ENCODE measurements at regions not wholly inside any gene's neighbourhood (a gene's known extent, or its start where the extent isn't known, plus 50 kb on each side); places are given as distances from the start of the nearest gene placed in this dataset.
A peak's percentile ranks its signal among the peaks of the same experiment; 100 is the strongest.

DNA sequence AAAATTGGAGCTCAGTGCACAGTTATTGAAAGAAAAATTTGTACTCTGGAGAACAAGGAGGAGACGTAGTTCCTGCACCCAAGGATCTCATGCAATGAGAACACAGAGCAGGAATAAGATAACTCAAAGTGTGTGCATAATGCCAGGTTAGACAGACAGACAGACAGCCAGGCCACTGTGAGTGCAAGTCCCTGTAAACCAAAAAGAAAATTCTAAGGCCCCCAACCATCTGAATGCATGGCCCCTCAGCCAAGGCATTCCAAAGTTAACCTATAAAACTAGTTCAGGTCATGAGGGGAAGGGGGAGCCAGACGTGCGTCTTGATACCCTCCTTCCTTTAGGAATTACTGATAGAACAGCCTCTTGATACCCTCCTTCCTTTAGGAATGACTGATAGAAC is 94.5 kb upstream of the ENPP6 start:
- 95% methylated on average over 3 of the region's 3 CpGs for WGBS
- no peak overlapping the region for H3K27ac ChIP-seq (ENCODE audit: low read depth in 1 of 2, low read length in 1 of 2)
- H3K27me3 ChIP-seq (ENCODE audit: control insufficient read depth in 2 of 2, insufficient read depth in 1 of 2, low read length in 1 of 2), result no peaks in the 10 kb centered on the region
- no peaks in the 10 kb centered on the region for H3K36me3 ChIP-seq (ENCODE audit: control insufficient read depth in 2 of 2, insufficient read depth in 2 of 2, low read length in 1 of 2)
- peaks cover 0 to 37% of the 10 kb centered on the region in 2 donors for H3K4me1 ChIP-seq (ENCODE audit: control insufficient read depth in 2 of 2, insufficient read depth in 2 of 2, low read length in 2 of 2)
- DNase-seq (ENCODE audit: low read depth in 6 of 9, low spot score in 9 of 9), result no peak
- peaks cover 0 to 9% of the 10 kb centered on the region in 2 donors for H3K9me3 ChIP-seq (ENCODE audit: control insufficient read depth in 2 of 2, insufficient read depth in 1 of 2, low read length in 1 of 2)
- no peak overlapping the region for H3K4me3 ChIP-seq (ENCODE audit: low read length in 2 of 2)

DNA sequence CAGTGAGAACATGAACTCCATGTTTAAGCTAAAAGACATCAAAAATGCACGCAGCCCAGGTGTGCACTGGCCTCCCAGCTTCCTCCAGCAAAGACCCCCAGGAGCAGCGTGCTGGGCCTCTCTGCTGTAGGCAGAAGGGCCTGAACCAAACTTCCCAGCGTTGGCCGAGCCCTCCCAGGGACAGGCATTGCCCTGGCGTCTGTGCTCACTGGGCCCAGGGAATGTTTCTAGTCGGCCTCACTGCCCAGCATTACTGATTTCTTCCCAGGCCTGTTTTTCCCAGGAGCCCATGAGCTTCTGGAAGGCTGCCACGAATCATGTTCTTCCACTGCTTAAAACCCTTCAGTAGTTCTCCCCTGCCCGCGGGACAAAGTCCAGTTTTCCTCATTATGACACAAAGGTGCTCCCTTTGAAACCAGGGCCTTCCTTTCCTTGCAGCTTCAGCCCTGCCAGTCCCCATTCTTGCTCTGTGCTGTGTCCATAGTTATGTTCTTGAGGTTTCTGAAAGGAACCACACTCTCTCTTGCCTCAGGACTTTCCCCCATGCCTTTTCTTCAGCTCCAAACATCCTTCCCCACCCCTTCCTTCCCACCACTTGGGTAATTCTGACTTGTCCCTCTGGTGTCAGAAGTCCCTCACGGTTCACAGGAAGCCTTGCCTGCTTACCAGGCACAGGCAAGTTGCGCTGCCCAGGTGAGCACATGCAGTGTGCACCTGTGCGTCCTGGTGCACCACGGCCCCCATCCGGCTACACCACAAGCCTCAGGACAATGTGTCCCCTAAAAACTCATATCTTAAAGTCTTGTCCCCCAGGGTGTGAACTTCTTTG is 93.4 kb upstream of the ENPP6 start:
- H3K27me3 ChIP-seq (ENCODE audit: control insufficient read depth in 2 of 2, insufficient read depth in 1 of 2, low read length in 1 of 2), result no peaks in the 10 kb centered on the region
- no peak for DNase-seq (ENCODE audit: low read depth in 6 of 9, low spot score in 9 of 9)
- 93% methylated on average over 14 of the region's 14 CpGs for WGBS
- peaks cover 0 to 37% of the 10 kb centered on the region in 2 donors for H3K4me1 ChIP-seq (ENCODE audit: control insufficient read depth in 2 of 2, insufficient read depth in 2 of 2, low read length in 2 of 2)
- no peaks in the 10 kb centered on the region for H3K36me3 ChIP-seq (ENCODE audit: control insufficient read depth in 2 of 2, insufficient read depth in 2 of 2, low read length in 1 of 2)
- H3K4me3 ChIP-seq (ENCODE audit: low read length in 2 of 2), result no peak overlapping the region
- H3K27ac ChIP-seq (ENCODE audit: low read depth in 1 of 2, low read length in 1 of 2), result no peak overlapping the region
- peaks cover 0 to 9% of the 10 kb centered on the region in 2 donors for H3K9me3 ChIP-seq (ENCODE audit: control insufficient read depth in 2 of 2, insufficient read depth in 1 of 2, low read length in 1 of 2)

DNA sequence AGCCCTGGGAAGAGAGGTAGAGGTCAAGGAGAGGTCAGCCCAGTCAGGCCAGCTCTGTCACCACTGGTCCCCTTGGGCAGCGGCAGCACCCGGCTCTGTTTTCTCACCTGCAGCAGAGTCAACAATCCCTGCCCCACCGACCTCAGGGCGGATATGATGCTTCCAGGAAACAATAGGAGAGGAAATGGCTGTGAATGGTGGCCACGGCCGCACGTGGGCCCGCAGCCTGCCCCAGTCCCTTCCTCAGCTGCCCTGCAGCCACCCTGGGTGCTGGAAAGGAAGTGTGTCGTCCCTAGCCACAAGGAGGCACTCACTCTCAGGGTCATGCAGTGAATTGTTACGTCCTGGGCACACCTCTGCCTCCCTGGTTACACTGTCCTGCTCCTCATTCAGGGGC is 92.5 kb upstream of the ENPP6 start:
- Histone ChIP-seq H3K27me3 (ENCODE audit: control insufficient read depth in 2 of 2, insufficient read depth in 1 of 2, low read length in 1 of 2) (no peaks in the 10 kb centered on the region), H3K36me3 (ENCODE audit: control insufficient read depth in 2 of 2, insufficient read depth in 2 of 2, low read length in 1 of 2) (no peaks in the 10 kb centered on the region), H3K9me3 (ENCODE audit: control insufficient read depth in 2 of 2, insufficient read depth in 1 of 2, low read length in 1 of 2) (peaks cover 0 to 9% of the 10 kb centered on the region in 2 donors), H3K4me3 (ENCODE audit: low read length in 2 of 2) (no peak overlapping the region), H3K4me1 (ENCODE audit: control insufficient read depth in 2 of 2, insufficient read depth in 2 of 2, low read length in 2 of 2) (peaks cover 0 to 37% of the 10 kb centered on the region in 2 donors), H3K27ac (ENCODE audit: low read depth in 1 of 2, low read length in 1 of 2) (peak overlapping the region in 1 of 2 donors; percentile 26)
- peak in 1 of 9 donors; percentile 39 for DNase-seq (ENCODE audit: low read depth in 6 of 9, low spot score in 9 of 9)
- 86% methylated on average over 10 of the region's 10 CpGs for WGBS

DNA sequence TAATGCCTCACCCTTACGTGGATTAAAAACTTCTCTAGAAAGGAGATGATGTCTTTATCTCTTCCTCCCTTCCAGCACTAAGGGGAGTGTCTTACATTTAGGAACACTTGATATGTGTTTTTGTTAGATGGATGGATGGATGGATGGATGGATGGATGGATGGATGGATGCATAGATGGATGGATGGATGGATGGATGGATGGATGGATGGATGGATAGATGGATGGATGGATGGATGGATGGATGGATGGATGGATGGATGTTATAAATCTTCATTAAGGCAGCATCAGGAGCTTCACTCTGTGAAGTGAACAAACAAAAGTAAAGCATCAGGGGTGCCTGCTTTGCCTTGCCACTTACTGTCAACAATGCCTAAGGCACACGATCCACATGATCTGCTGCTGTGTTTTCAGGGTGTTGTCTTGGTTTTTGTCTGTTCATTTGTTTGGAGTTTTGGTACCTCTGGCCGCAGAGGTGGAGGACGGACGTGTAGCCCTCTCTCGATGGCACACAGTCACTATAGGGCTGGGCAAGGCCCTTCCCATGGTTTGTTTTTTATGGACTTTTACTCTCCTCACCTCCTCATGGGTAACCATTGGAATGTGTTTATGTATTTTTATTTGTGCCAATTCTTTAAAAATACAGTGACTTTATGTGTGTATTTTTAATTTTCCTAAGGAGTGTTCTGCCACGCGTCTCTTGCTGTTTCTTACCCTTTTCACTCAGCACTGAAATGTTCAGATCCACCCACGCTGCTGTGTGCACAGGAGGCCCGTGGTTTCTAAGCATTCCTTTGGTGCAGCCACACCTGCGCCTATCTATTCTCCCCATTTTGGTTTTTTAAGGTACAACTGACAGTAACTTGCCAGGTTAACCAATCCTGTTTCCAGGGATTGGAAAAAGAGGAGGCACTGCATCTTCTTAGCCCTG is 91.8 kb upstream of the ENPP6 start:
- H3K4me1 ChIP-seq (ENCODE audit: control insufficient read depth in 2 of 2, insufficient read depth in 2 of 2, low read length in 2 of 2), result peaks cover 0 to 36% of the 10 kb centered on the region in 2 donors
- peak overlapping the region in 1 of 2 donors; percentile 37 for H3K27ac ChIP-seq (ENCODE audit: low read depth in 1 of 2, low read length in 1 of 2)
- peak in 3 of 9 donors; percentile 33 to 65 (median 38) for DNase-seq (ENCODE audit: low read depth in 6 of 9, low spot score in 9 of 9)
- H3K36me3 ChIP-seq (ENCODE audit: control insufficient read depth in 2 of 2, insufficient read depth in 2 of 2, low read length in 1 of 2), result no peaks in the 10 kb centered on the region
- no peaks in the 10 kb centered on the region for H3K27me3 ChIP-seq (ENCODE audit: control insufficient read depth in 2 of 2, insufficient read depth in 1 of 2, low read length in 1 of 2)
- no peak overlapping the region for H3K4me3 ChIP-seq (ENCODE audit: low read length in 2 of 2)
- peaks cover 0 to 9% of the 10 kb centered on the region in 2 donors for H3K9me3 ChIP-seq (ENCODE audit: control insufficient read depth in 2 of 2, insufficient read depth in 1 of 2, low read length in 1 of 2)
- WGBS, result 66% methylated on average over 11 of the region's 11 CpGs

DNA sequence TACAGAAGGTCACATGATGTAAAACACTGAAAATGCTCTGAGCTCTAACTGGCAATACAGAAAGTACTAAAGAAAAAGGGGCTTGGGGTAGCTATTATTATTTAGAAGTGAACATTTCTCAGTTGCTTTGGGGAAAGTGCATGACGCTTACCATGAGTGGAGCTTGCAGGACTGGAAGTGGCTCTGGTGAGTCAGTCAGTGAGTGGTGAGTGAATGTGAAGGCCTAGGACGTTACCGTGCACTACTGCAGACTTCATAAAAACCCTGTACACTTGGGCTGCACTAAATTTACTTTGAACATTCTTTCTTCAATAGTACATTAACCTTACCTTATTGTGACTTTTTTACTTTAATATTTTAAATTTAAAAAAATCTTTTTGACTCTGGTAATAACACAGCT is 89.3 kb upstream of the ENPP6 start:
- H3K27ac ChIP-seq (ENCODE audit: low read depth in 1 of 2, low read length in 1 of 2), result no peak overlapping the region
- WGBS, result 81% methylated on average over 3 of the region's 3 CpGs
- no peaks in the 10 kb centered on the region for H3K36me3 ChIP-seq (ENCODE audit: control insufficient read depth in 2 of 2, insufficient read depth in 2 of 2, low read length in 1 of 2)
- no peaks in the 10 kb centered on the region for H3K27me3 ChIP-seq (ENCODE audit: control insufficient read depth in 2 of 2, insufficient read depth in 1 of 2, low read length in 1 of 2)
- H3K9me3 ChIP-seq (ENCODE audit: control insufficient read depth in 2 of 2, insufficient read depth in 1 of 2, low read length in 1 of 2), result peaks cover 0 to 9% of the 10 kb centered on the region in 2 donors
- H3K4me3 ChIP-seq (ENCODE audit: low read length in 2 of 2), result no peak overlapping the region
- DNase-seq (ENCODE audit: low read depth in 6 of 9, low spot score in 9 of 9), result no peak
- peaks cover 0 to 25% of the 10 kb centered on the region in 2 donors for H3K4me1 ChIP-seq (ENCODE audit: control insufficient read depth in 2 of 2, insufficient read depth in 2 of 2, low read length in 2 of 2)

DNA sequence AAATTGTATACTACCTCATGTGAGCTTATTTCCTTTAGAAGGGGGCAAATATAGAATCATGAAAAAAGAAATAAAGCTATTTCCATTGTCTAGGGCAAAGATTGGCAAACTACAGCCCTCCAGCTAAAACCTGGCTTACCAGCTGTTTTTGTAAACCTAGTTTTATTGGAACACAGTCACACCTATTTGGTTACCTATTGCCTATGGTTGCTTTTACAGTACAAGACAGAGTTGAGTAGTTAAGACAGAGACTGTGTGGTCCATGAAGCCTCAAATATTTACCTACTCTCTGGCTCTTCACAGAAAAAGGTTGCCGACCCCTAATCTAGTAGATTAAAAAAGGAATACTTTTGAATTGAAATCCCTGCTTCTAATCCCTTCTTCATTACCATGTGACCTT is 88.8 kb upstream of the ENPP6 start:
- 98% methylated on average over 1 of the region's 1 CpG for WGBS

DNA sequence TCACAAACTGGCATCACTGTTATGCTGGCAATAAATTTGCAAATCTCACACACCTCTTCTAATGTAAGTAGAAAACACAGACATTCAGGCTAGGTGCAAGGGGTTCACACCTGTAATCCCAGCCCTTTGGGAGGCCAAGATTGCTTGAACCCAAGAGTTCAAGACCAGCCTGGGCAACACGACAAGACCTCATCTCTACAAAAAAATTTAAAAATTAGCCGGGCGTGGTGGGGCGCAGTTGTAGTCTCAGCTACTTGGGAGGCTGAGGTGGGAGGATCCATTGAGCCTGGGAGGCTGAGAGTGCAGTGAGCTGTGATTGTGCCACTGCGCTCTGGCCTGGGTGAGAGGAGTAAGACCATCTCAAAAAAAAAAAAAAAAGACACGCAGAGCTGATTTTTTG is 83.1 kb upstream of the ENPP6 start:
- 98% methylated on average over 6 of the region's 6 CpGs for WGBS
- Histone ChIP-seq H3K36me3 (ENCODE audit: control insufficient read depth in 2 of 2, insufficient read depth in 2 of 2, low read length in 1 of 2) (no peaks in the 10 kb centered on the region), H3K9me3 (ENCODE audit: control insufficient read depth in 2 of 2, insufficient read depth in 1 of 2, low read length in 1 of 2) (no peaks in the 10 kb centered on the region), H3K27me3 (ENCODE audit: control insufficient read depth in 2 of 2, insufficient read depth in 1 of 2, low read length in 1 of 2) (no peaks in the 10 kb centered on the region), H3K27ac (ENCODE audit: low read depth in 1 of 2, low read length in 1 of 2) (no peak overlapping the region), H3K4me3 (ENCODE audit: low read length in 2 of 2) (no peak overlapping the region), H3K4me1 (ENCODE audit: control insufficient read depth in 2 of 2, insufficient read depth in 2 of 2, low read length in 2 of 2) (no peaks in the 10 kb centered on the region)
- no peak for DNase-seq (ENCODE audit: low read depth in 6 of 9, low spot score in 9 of 9)

More for the DNA sequence above, 88.8 kb upstream of the ENPP6 start:
- Histone ChIP-seq H3K9me3 (ENCODE audit: control insufficient read depth in 2 of 2, insufficient read depth in 1 of 2, low read length in 1 of 2) (peaks cover 0 to 9% of the 10 kb centered on the region in 2 donors), H3K4me3 (ENCODE audit: low read length in 2 of 2) (no peak overlapping the region), H3K27me3 (ENCODE audit: control insufficient read depth in 2 of 2, insufficient read depth in 1 of 2, low read length in 1 of 2) (no peaks in the 10 kb centered on the region), H3K36me3 (ENCODE audit: control insufficient read depth in 2 of 2, insufficient read depth in 2 of 2, low read length in 1 of 2) (no peaks in the 10 kb centered on the region), H3K4me1 (ENCODE audit: control insufficient read depth in 2 of 2, insufficient read depth in 2 of 2, low read length in 2 of 2) (peaks cover 0 to 22% of the 10 kb centered on the region in 2 donors), H3K27ac (ENCODE audit: low read depth in 1 of 2, low read length in 1 of 2) (no peak overlapping the region)
- DNase-seq (ENCODE audit: low read depth in 6 of 9, low spot score in 9 of 9), result no peak

DNA sequence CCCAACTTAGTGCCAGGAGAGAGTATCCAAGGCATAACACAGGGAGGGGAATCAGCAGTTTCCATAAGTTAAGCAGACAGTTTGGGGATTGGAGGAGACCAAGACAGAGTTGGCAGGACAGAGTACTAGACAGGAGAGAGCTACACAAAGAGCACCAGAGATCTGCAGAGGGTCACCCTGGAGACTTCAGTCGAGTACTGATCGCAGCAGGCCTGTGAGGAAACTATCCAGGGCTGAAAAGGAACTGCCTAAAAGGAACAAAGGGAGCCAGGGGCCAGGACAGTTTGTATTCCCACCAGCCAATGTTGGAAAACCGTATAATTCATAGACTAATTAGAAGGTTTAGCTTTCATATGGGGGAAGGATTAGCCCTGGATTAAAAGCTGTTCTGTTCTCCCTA is 80.6 kb upstream of the ENPP6 start:
- Histone ChIP-seq H3K4me1 (ENCODE audit: control insufficient read depth in 2 of 2, insufficient read depth in 2 of 2, low read length in 2 of 2) (no peaks in the 10 kb centered on the region), H3K4me3 (ENCODE audit: low read length in 2 of 2) (no peak overlapping the region), H3K9me3 (ENCODE audit: control insufficient read depth in 2 of 2, insufficient read depth in 1 of 2, low read length in 1 of 2) (no peaks in the 10 kb centered on the region), H3K27me3 (ENCODE audit: control insufficient read depth in 2 of 2, insufficient read depth in 1 of 2, low read length in 1 of 2) (no peaks in the 10 kb centered on the region), H3K36me3 (ENCODE audit: control insufficient read depth in 2 of 2, insufficient read depth in 2 of 2, low read length in 1 of 2) (no peaks in the 10 kb centered on the region), H3K27ac (ENCODE audit: low read depth in 1 of 2, low read length in 1 of 2) (no peak overlapping the region)
- WGBS, result 96% methylated on average over 3 of the region's 3 CpGs
- no peak for DNase-seq (ENCODE audit: low read depth in 6 of 9, low spot score in 9 of 9)

DNA sequence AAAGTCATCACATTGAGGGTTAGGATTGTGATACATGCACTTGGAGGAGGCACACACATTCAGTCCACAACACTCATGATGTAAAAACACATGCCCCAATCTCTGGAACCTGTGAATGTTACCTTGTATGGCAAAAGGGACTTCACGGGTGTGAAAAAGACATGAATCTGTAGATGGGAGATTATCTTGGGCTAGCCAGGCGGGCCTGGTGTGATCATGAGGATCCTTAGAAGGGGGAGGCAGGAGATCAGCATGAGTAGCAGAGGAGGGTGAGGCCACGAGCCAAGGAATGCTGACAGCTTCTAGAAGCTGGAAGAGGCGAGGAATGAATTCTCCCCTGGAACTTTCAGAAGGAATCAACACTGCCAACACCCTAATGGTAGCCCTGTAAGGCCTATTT is 77.5 kb upstream of the ENPP6 start:
- 95% methylated on average over 4 of the region's 4 CpGs for WGBS
- no peak overlapping the region for H3K4me3 ChIP-seq (ENCODE audit: low read length in 2 of 2)
- no peak overlapping the region for H3K27ac ChIP-seq (ENCODE audit: low read depth in 1 of 2, low read length in 1 of 2)
- no peaks in the 10 kb centered on the region for H3K36me3 ChIP-seq (ENCODE audit: control insufficient read depth in 2 of 2, insufficient read depth in 2 of 2, low read length in 1 of 2)
- DNase-seq (ENCODE audit: low read depth in 6 of 9, low spot score in 9 of 9), result no peak
- H3K27me3 ChIP-seq (ENCODE audit: control insufficient read depth in 2 of 2, insufficient read depth in 1 of 2, low read length in 1 of 2), result no peaks in the 10 kb centered on the region
- no peaks in the 10 kb centered on the region for H3K9me3 ChIP-seq (ENCODE audit: control insufficient read depth in 2 of 2, insufficient read depth in 1 of 2, low read length in 1 of 2)
- H3K4me1 ChIP-seq (ENCODE audit: control insufficient read depth in 2 of 2, insufficient read depth in 2 of 2, low read length in 2 of 2), result no peaks in the 10 kb centered on the region

All from thymus (tissue), 11 donors.